ENCODE measurements at regions not wholly inside any gene's neighbourhood (a gene's known extent, or its start where the extent isn't known, plus 50 kb on each side); places are given as distances from the start of the nearest gene placed in this dataset.

DNA sequence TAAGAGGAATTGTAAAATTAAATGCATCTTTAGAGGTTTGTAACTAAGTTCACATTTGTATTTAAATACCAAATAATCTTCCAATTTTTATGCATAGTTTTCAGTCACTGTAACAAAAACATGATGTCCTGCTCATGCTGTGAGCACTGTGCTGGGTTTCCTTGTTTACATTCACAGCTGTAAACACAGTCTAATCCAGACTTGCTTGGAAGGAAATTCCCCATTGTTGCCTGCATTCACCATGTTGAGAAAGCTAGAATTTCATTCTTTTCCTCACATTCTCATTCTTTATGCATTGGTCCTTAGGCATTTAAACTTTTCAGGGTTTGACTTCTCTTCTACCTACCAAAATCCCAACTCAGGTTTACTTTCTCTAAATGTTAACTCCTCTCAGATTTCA lies 242.0 kb upstream of the TBX18 start:
- Histone ChIP-seq H3K36me3 (ENCODE audit: control insufficient read depth, insufficient read depth, low read length) (no peaks in the 10 kb centered on the region), H3K9me3 (no peaks in the 10 kb centered on the region), H3K4me1 (no peaks in the 10 kb centered on the region), H3K4me3 (ENCODE audit: low read depth, low read length) (no peak overlapping the region), H3K27me3 (replicated peaks; ENCODE audit: control insufficient read depth, insufficient read depth, low read length) (no peaks in the 10 kb centered on the region)
- no peaks in the 10 kb centered on the region for H3K9me3 Mint-ChIP-seq (ENCODE audit: unreplicated experiment)
- ChIA-PET POLR2A (no interaction called here), CTCF (no interaction called here)
- no peak for DNase-seq
- no peak overlapping the region for H3K27ac Mint-ChIP-seq (ENCODE audit: unreplicated experiment)
- BruUV-seq (replicated peaks), result no TSS peak
- no peak overlapping the region for H3K4me3 Mint-ChIP-seq (ENCODE audit: unreplicated experiment)
- peaks cover 10% of the 10 kb centered on the region for H3K27me3 Mint-ChIP-seq (ENCODE audit: insufficient read depth, unreplicated experiment)
- H3K4me1 Mint-ChIP-seq (ENCODE audit: low read depth, unreplicated experiment), result no peaks in the 10 kb centered on the region
- H3K36me3 Mint-ChIP-seq (ENCODE audit: insufficient read depth, unreplicated experiment), result no peaks in the 10 kb centered on the region
- intact Hi-C loops (cut with micrococcal nuclease; ENCODE audit: unreplicated experiment), result no loop called here
- TF ChIP-seq, protein P1, sequence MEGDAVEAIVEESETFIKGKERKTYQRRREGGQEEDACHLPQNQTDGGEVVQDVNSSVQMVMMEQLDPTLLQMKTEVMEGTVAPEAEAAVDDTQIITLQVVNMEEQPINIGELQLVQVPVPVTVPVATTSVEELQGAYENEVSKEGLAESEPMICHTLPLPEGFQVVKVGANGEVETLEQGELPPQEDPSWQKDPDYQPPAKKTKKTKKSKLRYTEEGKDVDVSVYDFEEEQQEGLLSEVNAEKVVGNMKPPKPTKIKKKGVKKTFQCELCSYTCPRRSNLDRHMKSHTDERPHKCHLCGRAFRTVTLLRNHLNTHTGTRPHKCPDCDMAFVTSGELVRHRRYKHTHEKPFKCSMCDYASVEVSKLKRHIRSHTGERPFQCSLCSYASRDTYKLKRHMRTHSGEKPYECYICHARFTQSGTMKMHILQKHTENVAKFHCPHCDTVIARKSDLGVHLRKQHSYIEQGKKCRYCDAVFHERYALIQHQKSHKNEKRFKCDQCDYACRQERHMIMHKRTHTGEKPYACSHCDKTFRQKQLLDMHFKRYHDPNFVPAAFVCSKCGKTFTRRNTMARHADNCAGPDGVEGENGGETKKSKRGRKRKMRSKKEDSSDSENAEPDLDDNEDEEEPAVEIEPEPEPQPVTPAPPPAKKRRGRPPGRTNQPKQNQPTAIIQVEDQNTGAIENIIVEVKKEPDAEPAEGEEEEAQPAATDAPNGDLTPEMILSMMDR (IDR thresholded peaks at IDR 0.05; ENCODE audit: insufficient read depth in 1 of 2, low read depth in 1 of 2, low read length in 1 of 2, severe bottlenecking in 1 of 2, unreplicated experiment in 1 of 2), result no peak

DNA sequence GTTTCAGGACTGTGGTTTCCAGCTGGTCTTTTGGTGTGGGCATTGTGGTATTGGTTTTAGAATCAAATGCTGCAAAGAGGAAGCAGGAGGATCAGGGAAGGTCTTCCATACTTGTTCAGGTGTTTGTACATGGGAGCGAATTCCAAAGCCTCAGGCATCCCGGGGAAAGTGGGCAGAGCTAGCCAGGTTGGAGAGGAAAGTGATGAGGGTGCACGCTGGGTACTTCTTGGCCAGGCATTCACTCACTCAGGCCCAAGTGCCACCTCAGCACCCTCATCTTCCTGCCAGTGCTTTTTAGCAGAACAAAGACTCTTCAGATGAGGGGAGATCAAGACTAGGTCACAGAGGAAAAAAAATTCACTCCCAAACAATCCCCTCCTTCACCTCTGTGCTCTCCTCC lies 241.1 kb upstream of the TBX18 start:
- TF ChIP-seq, protein P1 (IDR thresholded peaks at IDR 0.05; ENCODE audit: insufficient read depth in 1 of 2, low read depth in 1 of 2, low read length in 1 of 2, severe bottlenecking in 1 of 2, unreplicated experiment in 1 of 2), result no peak
- no peak overlapping the region for H3K27ac Mint-ChIP-seq (ENCODE audit: unreplicated experiment)
- POLR2A ChIA-PET, result no interaction called here

DNA sequence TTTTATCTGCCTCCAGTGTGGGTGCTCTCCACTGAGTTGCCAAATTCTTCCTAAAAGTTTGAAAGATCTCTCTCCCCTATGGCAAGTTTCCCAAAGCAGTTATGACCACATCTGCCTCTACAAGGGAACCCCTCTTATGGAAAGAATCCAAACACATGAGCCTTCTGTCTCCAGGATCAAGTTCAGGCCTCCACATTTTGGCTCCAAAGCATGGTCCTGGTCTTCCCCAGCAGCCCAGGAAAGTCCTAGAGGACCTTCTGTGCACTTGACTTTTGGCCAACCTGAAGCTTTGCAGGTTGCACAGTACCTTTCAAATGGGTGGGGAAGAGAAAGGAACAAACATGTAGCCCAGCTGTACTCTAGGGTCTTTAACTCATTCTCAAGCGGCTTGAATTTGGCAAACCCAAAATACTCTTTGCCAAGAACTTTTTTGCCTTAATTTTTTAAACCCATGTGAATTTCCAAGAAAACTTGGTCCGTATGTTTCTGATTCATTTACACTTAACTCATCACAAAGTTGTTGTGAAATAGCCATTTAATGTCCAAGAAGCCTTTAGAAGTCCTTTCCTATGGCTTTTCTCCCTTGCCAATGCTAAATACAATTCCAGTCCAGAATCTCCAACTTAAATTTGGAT lies 240.1 kb upstream of the TBX18 start:
- Mint-ChIP-seq H3K27me3 (ENCODE audit: insufficient read depth, unreplicated experiment) (peaks cover 7% of the 10 kb centered on the region), H3K4me1 (ENCODE audit: low read depth, unreplicated experiment) (no peaks in the 10 kb centered on the region), H3K27ac (ENCODE audit: unreplicated experiment) (no peak overlapping the region), H3K9me3 (ENCODE audit: unreplicated experiment) (no peaks in the 10 kb centered on the region), H3K4me3 (ENCODE audit: unreplicated experiment) (no peak overlapping the region), H3K36me3 (ENCODE audit: insufficient read depth, unreplicated experiment) (no peaks in the 10 kb centered on the region)
- ChIA-PET POLR2A (no interaction called here), CTCF (no interaction called here)
- Histone ChIP-seq H3K9me3 (no peaks in the 10 kb centered on the region), H3K27me3 (replicated peaks; ENCODE audit: control insufficient read depth, insufficient read depth, low read length) (no peaks in the 10 kb centered on the region), H3K4me3 (ENCODE audit: low read depth, low read length) (no peak overlapping the region), H3K36me3 (ENCODE audit: control insufficient read depth, insufficient read depth, low read length) (no peaks in the 10 kb centered on the region), H3K4me1 (no peaks in the 10 kb centered on the region)
- TF ChIP-seq, protein P1 (IDR thresholded peaks at IDR 0.05; ENCODE audit: insufficient read depth in 1 of 2, low read depth in 1 of 2, low read length in 1 of 2, severe bottlenecking in 1 of 2, unreplicated experiment in 1 of 2), result no peak
- BruUV-seq (replicated peaks), result no TSS peak
- intact Hi-C loops (cut with micrococcal nuclease; ENCODE audit: unreplicated experiment), result no loop called here
- DNase-seq, result no peak

More for the DNA sequence above, 241.1 kb upstream of the TBX18 start:
- no peak overlapping the region for H3K4me3 Mint-ChIP-seq (ENCODE audit: unreplicated experiment)
- intact Hi-C loops (cut with micrococcal nuclease; ENCODE audit: unreplicated experiment), result no loop called here
- H3K36me3 Mint-ChIP-seq (ENCODE audit: insufficient read depth, unreplicated experiment), result no peaks in the 10 kb centered on the region
- no peak for DNase-seq
- Histone ChIP-seq H3K4me1 (no peaks in the 10 kb centered on the region), H3K4me3 (ENCODE audit: low read depth, low read length) (no peak overlapping the region), H3K9me3 (no peaks in the 10 kb centered on the region), H3K27me3 (replicated peaks; ENCODE audit: control insufficient read depth, insufficient read depth, low read length) (no peaks in the 10 kb centered on the region), H3K36me3 (ENCODE audit: control insufficient read depth, insufficient read depth, low read length) (no peaks in the 10 kb centered on the region)
- BruUV-seq (replicated peaks), result no TSS peak
- H3K4me1 Mint-ChIP-seq (ENCODE audit: low read depth, unreplicated experiment), result no peaks in the 10 kb centered on the region
- H3K27me3 Mint-ChIP-seq (ENCODE audit: insufficient read depth, unreplicated experiment), result peaks cover 7% of the 10 kb centered on the region
- CTCF ChIA-PET, result no interaction called here
- no peaks in the 10 kb centered on the region for H3K9me3 Mint-ChIP-seq (ENCODE audit: unreplicated experiment)
